ENCODE measurements at regions not wholly inside any gene's neighbourhood (a gene's known extent, or its start where the extent isn't known, plus 50 kb on each side); places are given as distances from the start of the nearest gene placed in this dataset.

DNA sequence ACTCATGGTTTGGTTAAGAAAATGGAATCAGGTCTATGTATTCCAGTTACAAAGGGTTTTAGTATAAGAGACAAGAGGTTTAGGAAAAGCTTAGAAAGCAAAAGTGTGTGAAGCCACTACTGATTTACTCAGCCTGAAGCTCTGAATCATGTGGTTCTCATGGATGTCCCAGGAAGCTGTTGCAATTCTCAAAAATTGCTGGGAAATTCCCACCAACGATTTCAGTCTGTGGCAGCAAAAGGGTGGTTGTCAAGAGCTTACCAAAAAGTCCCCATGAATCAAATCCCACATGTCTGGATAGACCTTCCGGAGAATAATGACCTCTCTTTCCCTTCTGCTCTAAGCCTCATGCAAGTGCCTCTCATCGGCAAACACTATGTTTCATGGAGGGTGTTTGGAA, 929.9 kb downstream of the TLE4 start:
- TF ChIP-seq, protein P1, sequence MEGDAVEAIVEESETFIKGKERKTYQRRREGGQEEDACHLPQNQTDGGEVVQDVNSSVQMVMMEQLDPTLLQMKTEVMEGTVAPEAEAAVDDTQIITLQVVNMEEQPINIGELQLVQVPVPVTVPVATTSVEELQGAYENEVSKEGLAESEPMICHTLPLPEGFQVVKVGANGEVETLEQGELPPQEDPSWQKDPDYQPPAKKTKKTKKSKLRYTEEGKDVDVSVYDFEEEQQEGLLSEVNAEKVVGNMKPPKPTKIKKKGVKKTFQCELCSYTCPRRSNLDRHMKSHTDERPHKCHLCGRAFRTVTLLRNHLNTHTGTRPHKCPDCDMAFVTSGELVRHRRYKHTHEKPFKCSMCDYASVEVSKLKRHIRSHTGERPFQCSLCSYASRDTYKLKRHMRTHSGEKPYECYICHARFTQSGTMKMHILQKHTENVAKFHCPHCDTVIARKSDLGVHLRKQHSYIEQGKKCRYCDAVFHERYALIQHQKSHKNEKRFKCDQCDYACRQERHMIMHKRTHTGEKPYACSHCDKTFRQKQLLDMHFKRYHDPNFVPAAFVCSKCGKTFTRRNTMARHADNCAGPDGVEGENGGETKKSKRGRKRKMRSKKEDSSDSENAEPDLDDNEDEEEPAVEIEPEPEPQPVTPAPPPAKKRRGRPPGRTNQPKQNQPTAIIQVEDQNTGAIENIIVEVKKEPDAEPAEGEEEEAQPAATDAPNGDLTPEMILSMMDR (IDR thresholded peaks at IDR 0.05; ENCODE audit: unreplicated experiment) = no peak
- ChIA-PET CTCF (interaction anchor here (0.6 to 1.4 kb wide), 4 partner anchors 147 to 325 kb away, joined by 3 to 4 read pairs (median 4); no protein-coding TSS in a partner anchor), POLR2A (interaction anchor here (0.6 to 1.1 kb wide), 3 partner anchors 27 to 123 kb away, joined by 3 read pairs; no protein-coding TSS in a partner anchor)
- BruUV-seq (replicated peaks) = no TSS peak
- peak; percentile 74 for DNase-seq (ENCODE audit: unreplicated experiment)
- Mint-ChIP-seq H3K27ac (ENCODE audit: low read depth, unreplicated experiment) (peak overlapping the region; percentile 70), H3K4me1 (ENCODE audit: insufficient read depth, unreplicated experiment) (peaks cover 9% of the 10 kb centered on the region), H3K4me3 (ENCODE audit: unreplicated experiment) (no peak overlapping the region), H3K9me3 (ENCODE audit: unreplicated experiment) (no peaks in the 10 kb centered on the region), H3K27me3 (ENCODE audit: insufficient read depth, unreplicated experiment) (no peaks in the 10 kb centered on the region), H3K36me3 (ENCODE audit: insufficient read depth, unreplicated experiment) (no peaks in the 10 kb centered on the region)
- intact Hi-C loops (cut with micrococcal nuclease) = loop anchor here (10.0 kb wide), 1 partner anchor 327 kb away; no protein-coding TSS in a partner anchor

DNA sequence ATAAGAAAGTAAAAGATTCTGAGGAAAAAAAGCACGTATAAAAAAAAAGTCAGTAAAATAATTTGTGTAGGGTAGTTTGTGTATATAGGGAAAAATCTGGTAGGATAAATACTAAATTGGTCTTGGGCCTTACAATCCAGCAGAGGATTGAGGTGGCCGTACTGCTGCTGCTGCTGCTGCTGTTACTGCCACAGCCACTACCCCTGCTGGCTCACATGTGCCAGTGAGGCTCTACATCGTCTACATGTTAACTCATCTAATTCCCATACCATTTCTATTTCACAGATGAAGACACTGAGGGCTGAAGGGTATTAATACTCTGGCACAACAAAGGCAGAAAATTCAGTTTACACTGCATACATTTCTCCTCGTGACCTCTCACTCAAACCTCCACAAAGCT, 928.5 kb downstream of the TLE4 start:
- CTCF ChIA-PET = interaction anchor here (0.5 to 0.7 kb wide), 3 partner anchors 26 to 186 kb away, joined by 3 to 8 read pairs (median 3); no protein-coding TSS in a partner anchor
- Mint-ChIP-seq H3K4me3 (ENCODE audit: unreplicated experiment) (no peak overlapping the region), H3K4me1 (ENCODE audit: insufficient read depth, unreplicated experiment) (peaks cover 9% of the 10 kb centered on the region), H3K36me3 (ENCODE audit: insufficient read depth, unreplicated experiment) (no peaks in the 10 kb centered on the region), H3K27ac (ENCODE audit: low read depth, unreplicated experiment) (no peak overlapping the region), H3K9me3 (ENCODE audit: unreplicated experiment) (peaks cover 9% of the 10 kb centered on the region), H3K27me3 (ENCODE audit: insufficient read depth, unreplicated experiment) (no peaks in the 10 kb centered on the region)
- BruUV-seq (replicated peaks) = no TSS peak
- intact Hi-C loops (cut with micrococcal nuclease) = loop anchor here (10.0 kb wide), 1 partner anchor 325 kb away; no protein-coding TSS in a partner anchor
- DNase-seq (ENCODE audit: unreplicated experiment) = no peak
- POLR2A ChIA-PET = no interaction called here
- TF ChIP-seq, protein P1 (IDR thresholded peaks at IDR 0.05; ENCODE audit: unreplicated experiment) = no peak

DNA sequence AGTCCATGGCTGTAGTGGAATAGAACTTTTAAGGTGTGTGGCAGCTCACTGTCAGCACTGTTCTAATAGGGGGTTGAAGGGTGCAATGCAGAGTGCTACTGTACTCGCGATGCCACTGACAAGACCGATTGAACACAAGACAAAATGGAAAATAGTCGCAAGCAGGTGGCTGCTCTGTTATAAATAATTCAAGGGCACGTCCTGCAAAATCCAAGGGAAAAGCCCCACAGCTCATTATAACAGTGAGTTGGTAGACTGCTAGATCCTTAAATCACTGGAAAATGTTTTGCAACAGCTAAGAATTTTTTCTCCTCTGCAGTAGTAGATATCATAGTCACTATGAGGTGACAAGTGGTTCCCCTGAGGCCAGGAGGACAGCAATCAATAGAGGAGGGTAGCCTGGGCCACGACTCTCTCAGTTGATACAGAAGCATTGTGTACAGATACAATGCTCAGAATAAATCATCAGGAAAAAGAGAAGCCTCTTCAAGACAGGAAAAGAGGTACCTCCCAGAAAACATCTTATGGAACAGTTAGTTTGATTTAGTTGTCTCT, 926.3 kb downstream of the TLE4 start:
- TF ChIP-seq, protein P1 (IDR thresholded peaks at IDR 0.05; ENCODE audit: unreplicated experiment) = no peak
- Mint-ChIP-seq H3K4me1 (ENCODE audit: insufficient read depth, unreplicated experiment) (peaks cover 9% of the 10 kb centered on the region), H3K36me3 (ENCODE audit: insufficient read depth, unreplicated experiment) (no peaks in the 10 kb centered on the region), H3K27me3 (ENCODE audit: insufficient read depth, unreplicated experiment) (no peaks in the 10 kb centered on the region), H3K27ac (ENCODE audit: low read depth, unreplicated experiment) (no peak overlapping the region), H3K9me3 (ENCODE audit: unreplicated experiment) (peaks cover 14% of the 10 kb centered on the region), H3K4me3 (ENCODE audit: unreplicated experiment) (no peak overlapping the region)
- no peak for DNase-seq (ENCODE audit: unreplicated experiment)
- ChIA-PET POLR2A (no interaction called here), CTCF (interaction anchor here (0.6 kb wide), 1 partner anchor 1962 kb away, joined by 4 read pairs; no protein-coding TSS in a partner anchor)
- intact Hi-C loops (cut with micrococcal nuclease) = no loop called here
- BruUV-seq (replicated peaks) = no TSS peak

DNA sequence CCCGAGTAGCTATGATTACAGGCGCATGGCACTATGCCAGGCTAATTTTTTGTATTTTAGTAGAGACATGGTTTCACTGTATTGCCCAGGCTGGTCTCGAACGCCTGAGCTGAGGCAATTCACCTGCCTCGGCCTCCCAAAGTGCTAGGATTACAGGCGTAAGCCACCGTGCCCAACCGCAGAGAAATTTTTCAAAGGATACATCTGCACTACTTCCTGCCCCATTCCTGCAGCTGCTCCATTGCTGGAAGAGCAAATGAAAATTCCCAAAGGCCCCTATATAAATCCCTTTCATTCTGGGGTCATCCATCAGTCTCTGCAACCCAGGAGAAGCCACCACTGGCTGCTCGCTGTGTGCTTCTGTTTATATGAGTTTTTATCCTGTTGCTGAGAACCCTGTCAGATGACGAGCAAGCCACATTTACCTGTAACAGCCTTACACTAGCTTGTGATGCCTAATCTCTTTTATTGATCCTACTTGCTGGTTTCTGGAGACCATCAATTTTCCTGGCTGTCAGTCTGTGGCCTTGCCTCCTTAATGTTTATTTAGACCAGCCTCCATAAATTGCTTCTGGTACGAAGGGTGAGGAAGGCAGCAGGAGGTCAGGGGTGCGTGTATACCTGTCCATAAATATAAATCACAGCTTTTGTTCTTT, 925.3 kb downstream of the TLE4 start:
- intact Hi-C loops (cut with micrococcal nuclease) = no loop called here
- H3K4me1 Mint-ChIP-seq (ENCODE audit: insufficient read depth, unreplicated experiment) = peaks cover 12% of the 10 kb centered on the region
- no peaks in the 10 kb centered on the region for H3K27me3 Mint-ChIP-seq (ENCODE audit: insufficient read depth, unreplicated experiment)
- DNase-seq (ENCODE audit: unreplicated experiment) = no peak
- TF ChIP-seq, protein P1 (IDR thresholded peaks at IDR 0.05; ENCODE audit: unreplicated experiment) = no peak
- peaks cover 14% of the 10 kb centered on the region for H3K9me3 Mint-ChIP-seq (ENCODE audit: unreplicated experiment)
- CTCF ChIA-PET = no interaction called here
- no peak overlapping the region for H3K4me3 Mint-ChIP-seq (ENCODE audit: unreplicated experiment)
- H3K36me3 Mint-ChIP-seq (ENCODE audit: insufficient read depth, unreplicated experiment) = no peaks in the 10 kb centered on the region
- no peak overlapping the region for H3K27ac Mint-ChIP-seq (ENCODE audit: low read depth, unreplicated experiment)
- POLR2A ChIA-PET = no interaction called here
- no TSS peak for BruUV-seq (replicated peaks)

Data from MCF 10A (cell line).